ENCODE measurements at regions not wholly inside any gene's neighbourhood (a gene's known extent, or its start where the extent isn't known, plus 50 kb on each side); places are given as distances from the start of the nearest gene placed in this dataset.

GRCh38 chr2:196367633-196368032 lies 196.3 kb upstream of the STK17B start:
- TF ChIP-seq POLR2AphosphoS5 (IDR thresholded peaks at IDR 0.05; ENCODE audit: low read depth, low read length) (no peak), ZFX (IDR thresholded peaks at IDR 0.05) (no peak), EGR1 (IDR thresholded peaks at IDR 0.05; ENCODE audit: low read depth) (no peak), CEBPB (IDR thresholded peaks at IDR 0.05; ENCODE audit: low read depth) (no peak), ATF3 (IDR thresholded peaks at IDR 0.05) (no peak), JUND (IDR thresholded peaks at IDR 0.05) (no peak), SRF (IDR thresholded peaks at IDR 0.05; ENCODE audit: low read depth) (no peak), POLR2A (IDR thresholded peaks at IDR 0.05; ENCODE audit: borderline replicate concordance, extremely low read depth, insufficient read depth, insufficient read length) (no peak), FOSL1 (IDR thresholded peaks at IDR 0.05; ENCODE audit: low read depth) (no peak), YY1 (IDR thresholded peaks at IDR 0.05; ENCODE audit: extremely low read depth, insufficient replicate concordance, low read depth, low read length) (no peak), TCF7L2 (IDR thresholded peaks at IDR 0.05; ENCODE audit: borderline replicate concordance, extremely low read depth, insufficient read depth, insufficient read length) (no peak), RAD21 (IDR thresholded peaks at IDR 0.05; ENCODE audit: low read depth) (no peak), SP1 (IDR thresholded peaks at IDR 0.05; ENCODE audit: low read depth) (no peak), ELF1 (IDR thresholded peaks at IDR 0.05; ENCODE audit: borderline replicate concordance, low read depth) (no peak)
- TF ChIP-seq, protein P1, sequence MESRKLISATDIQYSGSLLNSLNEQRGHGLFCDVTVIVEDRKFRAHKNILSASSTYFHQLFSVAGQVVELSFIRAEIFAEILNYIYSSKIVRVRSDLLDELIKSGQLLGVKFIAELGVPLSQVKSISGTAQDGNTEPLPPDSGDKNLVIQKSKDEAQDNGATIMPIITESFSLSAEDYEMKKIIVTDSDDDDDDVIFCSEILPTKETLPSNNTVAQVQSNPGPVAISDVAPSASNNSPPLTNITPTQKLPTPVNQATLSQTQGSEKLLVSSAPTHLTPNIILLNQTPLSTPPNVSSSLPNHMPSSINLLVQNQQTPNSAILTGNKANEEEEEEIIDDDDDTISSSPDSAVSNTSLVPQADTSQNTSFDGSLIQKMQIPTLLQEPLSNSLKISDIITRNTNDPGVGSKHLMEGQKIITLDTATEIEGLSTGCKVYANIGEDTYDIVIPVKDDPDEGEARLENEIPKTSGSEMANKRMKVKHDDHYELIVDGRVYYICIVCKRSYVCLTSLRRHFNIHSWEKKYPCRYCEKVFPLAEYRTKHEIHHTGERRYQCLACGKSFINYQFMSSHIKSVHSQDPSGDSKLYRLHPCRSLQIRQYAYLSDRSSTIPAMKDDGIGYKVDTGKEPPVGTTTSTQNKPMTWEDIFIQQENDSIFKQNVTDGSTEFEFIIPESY (IDR thresholded peaks at IDR 0.05; ENCODE audit: extremely low read depth, insufficient replicate concordance, low read length), result no peak
- TF ChIP-seq, protein P2, sequence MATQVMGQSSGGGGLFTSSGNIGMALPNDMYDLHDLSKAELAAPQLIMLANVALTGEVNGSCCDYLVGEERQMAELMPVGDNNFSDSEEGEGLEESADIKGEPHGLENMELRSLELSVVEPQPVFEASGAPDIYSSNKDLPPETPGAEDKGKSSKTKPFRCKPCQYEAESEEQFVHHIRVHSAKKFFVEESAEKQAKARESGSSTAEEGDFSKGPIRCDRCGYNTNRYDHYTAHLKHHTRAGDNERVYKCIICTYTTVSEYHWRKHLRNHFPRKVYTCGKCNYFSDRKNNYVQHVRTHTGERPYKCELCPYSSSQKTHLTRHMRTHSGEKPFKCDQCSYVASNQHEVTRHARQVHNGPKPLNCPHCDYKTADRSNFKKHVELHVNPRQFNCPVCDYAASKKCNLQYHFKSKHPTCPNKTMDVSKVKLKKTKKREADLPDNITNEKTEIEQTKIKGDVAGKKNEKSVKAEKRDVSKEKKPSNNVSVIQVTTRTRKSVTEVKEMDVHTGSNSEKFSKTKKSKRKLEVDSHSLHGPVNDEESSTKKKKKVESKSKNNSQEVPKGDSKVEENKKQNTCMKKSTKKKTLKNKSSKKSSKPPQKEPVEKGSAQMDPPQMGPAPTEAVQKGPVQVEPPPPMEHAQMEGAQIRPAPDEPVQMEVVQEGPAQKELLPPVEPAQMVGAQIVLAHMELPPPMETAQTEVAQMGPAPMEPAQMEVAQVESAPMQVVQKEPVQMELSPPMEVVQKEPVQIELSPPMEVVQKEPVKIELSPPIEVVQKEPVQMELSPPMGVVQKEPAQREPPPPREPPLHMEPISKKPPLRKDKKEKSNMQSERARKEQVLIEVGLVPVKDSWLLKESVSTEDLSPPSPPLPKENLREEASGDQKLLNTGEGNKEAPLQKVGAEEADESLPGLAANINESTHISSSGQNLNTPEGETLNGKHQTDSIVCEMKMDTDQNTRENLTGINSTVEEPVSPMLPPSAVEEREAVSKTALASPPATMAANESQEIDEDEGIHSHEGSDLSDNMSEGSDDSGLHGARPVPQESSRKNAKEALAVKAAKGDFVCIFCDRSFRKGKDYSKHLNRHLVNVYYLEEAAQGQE (IDR thresholded peaks at IDR 0.05; ENCODE audit: low read depth), result no peak
- CTCF ChIA-PET, result no interaction called here
- Histone ChIP-seq H3K79me2 (ENCODE audit: insufficient read depth, low read length) (no peaks in the 10 kb centered on the region), H3K9me3 (ENCODE audit: control insufficient read depth in 1 of 2, insufficient read depth in 1 of 2, low read depth in 1 of 2, low read length in 2 of 2) (no peaks in the 10 kb centered on the region), H2AFZ (ENCODE audit: low read depth, low read length, poor library complexity, severe bottlenecking) (no peak overlapping the region), H3K4me3 (replicated peaks in 1 of 2; ENCODE audit: low read depth in 1 of 2, low read length in 2 of 2) (no peak overlapping the region), H3K36me3 (ENCODE audit: control insufficient read depth in 1 of 2, insufficient read depth in 2 of 2, low read length in 2 of 2) (no peaks in the 10 kb centered on the region), H3K9ac (ENCODE audit: low read length) (no peak overlapping the region), H3K9me2 (ENCODE audit: insufficient read depth) (no peaks in the 10 kb centered on the region), H3K27ac (ENCODE audit: low read depth, low read length) (no peak overlapping the region), H3K4me1 (ENCODE audit: control insufficient read depth in 1 of 2, insufficient read depth in 2 of 2, low read length in 2 of 2) (no peaks in the 10 kb centered on the region), H3K27me3 (ENCODE audit: insufficient read depth, low read length) (no peaks in the 10 kb centered on the region), H4K20me1 (ENCODE audit: insufficient read depth) (no peaks in the 10 kb centered on the region), H3K4me2 (ENCODE audit: low read length) (no peak overlapping the region)
- ATAC-seq (no peak), DNase-seq (ENCODE audit: low read depth, low spot score) (no peak)
- POLR2A ChIA-PET, result no interaction called here
- BruUV-seq (replicated peaks), result no TSS peak
- intact Hi-C loops (cut with micrococcal nuclease), result no loop called here
- RAD21 ChIA-PET (ENCODE audit: low non-redundant PET in 1 of 2, low total read pairs in 2 of 2, uncharacterized antibody in 2 of 2, unreplicated experiment in 2 of 2), result no interaction called here

Data from HCT116 (cell line).